A204.1 (cell line): ENCODE measurements at regions not wholly inside any gene's neighbourhood (a gene's known extent, or its start where the extent isn't known, plus 50 kb on each side); places are given as distances from the start of the nearest gene placed in this dataset.
"Not testable (repeated sequence)": the region's sequence is repeated elsewhere in the genome, so short reads cannot be mapped to it uniquely, and the experiment has no call there.

ENCODE experiments used
- FAIRE-seq: peaks from 2 replicates; lab custom pipeline; 2012; peaks lifted over from hg19 to GRCh38; lab: Jason Lieb, UNC

GRCh38 chr1:148357037-148357436 is 126.1 kb downstream of the PPIAL4G start:
- FAIRE-seq = no peak

DNA sequence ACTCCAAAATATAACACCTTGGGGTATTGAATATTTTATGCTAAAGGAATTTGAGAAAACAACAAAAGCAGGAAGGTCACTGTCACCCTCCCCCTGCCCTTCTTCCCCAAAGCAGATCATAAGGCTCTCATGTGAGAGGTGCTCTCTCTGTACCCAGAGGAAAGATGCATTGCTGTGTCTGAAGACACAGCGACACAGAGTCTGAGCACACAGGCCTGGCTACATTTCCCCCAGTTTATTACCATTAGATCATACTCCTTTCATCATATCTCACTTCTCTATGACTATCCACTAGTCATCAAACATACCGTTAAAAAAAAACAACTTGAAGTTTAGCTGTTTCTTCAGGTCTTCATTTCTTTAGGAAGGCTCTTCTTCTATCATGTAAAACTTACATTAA is 127.1 kb downstream of the PPIAL4G start:
- FAIRE-seq = no peak

DNA sequence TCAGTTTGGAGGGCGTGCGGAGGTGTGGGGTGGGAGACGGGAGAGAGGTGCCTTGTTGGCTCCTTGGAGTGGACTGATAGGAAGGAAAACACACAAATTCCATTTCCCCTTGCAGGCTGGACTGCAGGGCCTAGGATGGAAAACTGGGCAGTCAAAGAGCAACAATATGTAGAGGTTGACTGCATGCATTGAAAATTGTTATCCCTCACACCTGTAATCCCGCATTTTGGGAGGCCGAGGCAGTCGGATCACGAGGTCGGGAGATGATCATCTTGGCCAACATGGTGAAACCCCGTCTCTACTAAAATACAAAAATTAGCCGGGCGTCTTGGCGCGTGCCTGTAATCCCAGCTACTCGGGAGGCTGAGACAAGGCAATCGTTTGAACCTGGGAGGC is 128.2 kb downstream of the PPIAL4G start:
- no peak for FAIRE-seq

DNA sequence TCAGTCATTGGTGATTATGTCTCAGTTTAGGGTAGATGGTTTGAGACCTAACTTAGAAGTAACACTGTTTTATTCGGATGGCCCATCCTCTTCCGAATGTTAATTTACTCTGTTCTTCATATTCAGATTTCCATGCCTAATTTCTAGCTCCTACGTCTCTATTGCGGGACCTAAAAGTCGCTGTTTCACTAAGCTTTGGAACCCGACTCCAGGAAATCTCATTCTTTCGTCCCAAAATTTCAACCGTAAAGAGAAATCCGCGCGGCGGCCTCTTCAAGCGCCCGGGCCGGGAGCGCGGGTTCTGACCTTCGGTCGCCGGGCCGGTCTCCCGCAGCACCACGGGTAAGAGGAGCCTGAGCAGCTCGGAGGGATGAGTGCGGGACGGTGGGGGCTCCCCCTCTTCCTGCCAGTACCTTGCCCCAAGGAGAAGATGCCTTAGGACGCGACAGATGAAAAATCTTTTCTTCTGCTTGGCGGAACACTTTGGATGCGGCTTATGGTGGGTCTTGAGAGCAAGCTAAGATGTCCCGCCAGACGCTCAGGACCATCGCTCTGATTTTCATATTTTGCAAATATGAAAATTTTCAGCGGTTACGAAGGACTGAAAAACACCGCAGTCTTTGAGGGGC is 128.7 kb downstream of the PPIAL4G start:
- FAIRE-seq = no peak

DNA sequence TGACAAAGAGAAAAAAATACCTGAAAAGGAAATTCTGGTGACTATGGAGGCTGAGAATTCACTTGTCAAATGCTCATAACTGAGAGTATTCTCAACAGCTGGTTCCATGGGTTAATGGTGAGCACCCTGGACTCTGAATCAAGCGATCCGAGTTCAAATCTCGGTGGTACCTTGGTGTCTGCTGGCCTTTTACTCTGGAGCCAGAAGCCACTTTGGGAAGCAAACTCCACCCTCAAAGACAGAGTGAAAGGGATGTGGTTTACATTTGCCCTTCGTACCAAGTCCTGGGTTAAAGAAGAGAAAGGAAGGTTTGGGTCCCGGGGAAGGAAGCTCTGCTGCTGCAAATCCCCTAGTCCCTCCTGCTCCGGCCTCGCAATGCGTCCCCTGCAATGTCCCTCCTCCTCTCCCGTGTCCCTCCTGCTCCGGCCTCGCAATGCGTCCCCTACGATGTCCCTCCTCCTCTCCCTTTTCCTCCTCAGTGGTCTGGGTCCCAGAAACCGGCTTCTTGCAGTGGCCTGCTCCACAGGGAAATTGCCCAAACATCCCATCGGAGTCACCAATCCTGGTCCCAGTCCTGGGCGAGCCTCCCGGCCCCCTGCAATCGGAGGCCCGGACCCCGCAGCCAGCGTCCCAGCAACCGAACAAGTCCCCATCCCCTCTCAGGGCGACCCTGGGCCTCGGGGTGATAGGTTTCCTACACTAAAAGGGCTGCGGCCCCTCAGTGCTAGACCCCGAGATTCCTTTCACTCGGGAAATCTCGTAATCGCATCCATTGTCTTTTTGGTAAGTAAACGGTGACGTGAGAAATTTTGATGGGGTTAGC is 129.4 kb downstream of the PPIAL4G start:
- no peak for FAIRE-seq

- FAIRE-seq = no peak
Observed at GRCh38 chr1:148352470-148353053, 130.5 kb downstream of the PPIAL4G start.

DNA sequence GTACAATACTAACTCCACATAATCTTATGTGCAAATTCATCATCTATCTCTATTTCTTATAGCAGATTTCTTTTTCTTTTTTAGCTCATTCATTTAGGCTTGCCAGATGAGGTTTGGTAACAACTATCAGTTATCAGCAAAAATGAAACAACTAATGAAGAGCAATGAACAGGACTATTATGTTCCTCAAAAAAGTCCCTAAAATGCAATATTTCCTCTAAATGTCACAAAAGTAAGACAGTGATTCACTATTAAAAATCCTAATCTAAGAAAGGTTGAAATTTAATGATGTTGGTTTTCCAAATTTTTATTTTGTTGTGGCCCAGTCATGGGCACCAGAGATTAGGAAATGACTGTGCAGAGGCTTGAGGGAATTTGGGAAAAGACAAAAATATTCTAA is 135.3 kb downstream of the PPIAL4G start:
- no peak for FAIRE-seq

DNA sequence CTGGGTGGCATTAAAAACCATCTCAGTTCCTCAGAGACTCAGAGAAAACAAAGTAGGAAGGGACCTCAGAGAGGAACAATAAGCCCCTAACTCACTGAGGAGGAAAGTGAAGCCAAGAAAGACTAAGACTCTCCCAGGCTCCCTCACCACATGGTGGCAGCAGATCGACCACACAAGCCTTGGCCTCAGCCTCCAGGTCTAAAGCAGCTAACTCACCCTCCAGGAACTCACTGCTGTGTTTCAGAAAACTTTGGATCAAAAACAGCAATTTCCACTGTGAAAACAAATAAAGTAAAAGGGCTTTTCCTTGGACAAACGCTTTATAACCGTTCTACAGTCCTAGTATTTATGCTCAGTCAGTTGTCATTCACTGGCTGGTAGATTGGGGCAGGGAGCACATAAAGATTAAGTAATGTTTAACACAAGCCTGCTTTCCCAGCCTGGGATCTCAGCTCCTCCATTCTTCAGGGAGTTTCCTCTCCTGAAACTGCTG is 137.4 kb downstream of the PPIAL4G start:
- not testable (repeated sequence) for FAIRE-seq

- FAIRE-seq = not testable (repeated sequence)
Observed at GRCh38 chr1:148344651-148345050, 138.5 kb downstream of the PPIAL4G start.

DNA sequence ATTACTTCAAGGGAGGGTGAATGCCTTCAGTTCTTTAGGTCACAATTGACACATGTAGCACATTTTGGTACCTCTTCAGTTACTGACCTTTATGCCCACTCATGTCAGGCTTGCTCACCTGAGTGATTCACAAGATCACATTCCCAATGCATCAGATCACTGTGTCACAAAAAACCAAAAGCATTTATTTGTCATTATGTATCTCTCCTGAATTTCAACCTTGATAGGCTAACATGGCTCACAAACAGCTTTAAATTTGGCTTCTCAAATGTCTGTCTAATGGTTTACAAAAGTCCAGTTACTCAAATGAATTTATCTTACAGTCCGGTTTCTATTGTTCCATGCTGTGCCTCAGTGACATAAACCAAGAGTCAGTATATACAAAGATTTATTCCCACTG is 141.4 kb downstream of the PPIAL4G start:
- FAIRE-seq = not testable (repeated sequence)

DNA sequence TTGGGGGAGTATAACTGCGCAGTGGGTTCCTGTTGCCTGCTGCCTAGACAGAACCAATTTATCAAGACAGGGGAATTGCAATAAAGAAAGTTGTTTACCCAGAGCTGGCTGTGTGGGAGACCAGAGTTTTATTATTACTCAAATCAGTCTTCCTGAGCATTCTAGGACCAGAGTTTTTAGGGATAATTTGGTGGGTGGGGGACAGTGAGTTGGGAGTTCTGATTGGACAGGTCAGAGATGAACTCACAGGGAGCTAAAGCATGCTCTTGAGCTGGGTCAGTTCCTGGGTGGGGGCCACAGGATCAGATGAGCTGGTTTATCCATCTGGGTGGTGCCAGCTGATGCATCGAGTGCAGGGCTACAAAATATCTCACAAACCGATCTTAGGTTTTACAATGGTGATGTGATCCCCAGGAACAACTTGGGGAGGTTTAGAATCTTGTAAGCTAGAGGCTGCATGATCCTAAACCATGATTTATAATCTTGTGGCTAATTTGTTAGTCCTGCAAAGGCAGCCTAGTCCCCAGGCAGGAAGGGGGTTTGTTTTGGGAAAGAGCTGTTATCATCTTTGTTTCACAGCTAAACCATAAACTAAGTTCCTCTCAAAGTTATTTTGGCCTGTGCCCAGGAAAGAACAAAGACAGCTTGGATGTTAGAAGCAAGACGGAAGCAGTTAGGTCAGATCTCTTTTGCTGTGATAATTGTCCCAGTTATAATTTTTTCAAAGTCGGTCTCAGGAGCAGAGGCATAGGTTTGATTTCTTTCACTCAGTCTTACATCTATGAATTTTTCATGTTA is 146.8 kb downstream of the PPIAL4G start:
- FAIRE-seq = not testable (repeated sequence)

DNA sequence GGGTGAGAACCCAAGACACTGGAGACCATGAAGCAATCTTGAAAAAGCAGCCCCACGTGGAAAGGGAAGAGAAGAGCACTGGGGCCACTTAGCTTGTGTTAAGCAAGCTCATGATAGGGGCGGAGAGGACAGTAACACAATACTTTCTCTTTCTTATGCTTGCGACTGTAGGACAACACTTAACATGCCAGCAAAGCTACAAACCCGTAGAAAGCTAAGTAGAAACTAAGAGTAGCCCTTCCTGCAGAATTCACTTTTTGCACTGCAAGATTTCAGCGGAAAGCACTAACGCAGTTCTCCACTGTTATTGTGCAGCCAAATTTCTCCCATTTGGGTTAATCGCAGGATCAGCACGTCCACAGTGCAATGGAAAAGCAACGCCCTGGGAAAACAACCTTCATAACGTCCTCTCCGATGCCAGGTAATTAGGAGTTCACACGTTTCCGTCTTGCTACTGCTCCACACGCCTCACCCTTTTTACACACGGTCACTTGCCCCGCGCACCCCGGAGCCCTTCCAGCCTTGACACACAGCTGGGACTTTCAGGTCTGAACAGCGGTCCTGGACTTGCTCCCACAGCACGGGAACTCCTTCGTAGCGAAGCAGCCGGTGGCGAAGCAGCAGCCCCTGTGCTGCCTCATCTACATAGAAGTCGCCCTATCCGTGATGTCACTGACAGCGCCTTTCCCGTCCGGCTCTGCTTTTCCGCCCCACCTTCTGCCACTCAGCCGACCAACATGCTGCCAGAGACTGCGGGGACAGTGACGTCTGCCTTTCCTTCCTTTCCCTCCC is 148.6 kb downstream of the PPIAL4G start:
- no peak for FAIRE-seq

GRCh38 chr1:148333875-148334338 is 149.2 kb downstream of the PPIAL4G start:
- FAIRE-seq = no peak

DNA sequence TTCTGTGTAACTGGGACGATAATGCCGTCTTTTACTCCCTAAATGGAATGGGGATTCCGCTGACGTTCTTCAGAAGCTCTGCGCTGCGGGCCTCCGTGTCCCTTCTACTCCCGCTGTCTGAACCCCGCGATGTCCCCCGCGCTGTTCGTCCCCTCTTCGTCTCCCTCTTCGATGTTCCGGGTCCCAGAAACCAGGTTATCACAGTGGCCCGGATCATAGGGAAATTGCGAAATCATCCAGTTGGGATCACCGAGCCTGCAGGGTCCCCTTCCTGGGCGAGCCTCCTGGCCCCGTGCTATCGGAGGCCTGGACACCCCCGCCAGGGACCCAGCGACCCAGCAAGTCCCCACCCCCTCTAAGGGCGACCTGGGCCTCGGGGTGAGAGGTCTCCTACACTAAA is 154.2 kb downstream of the PPIAL4G start:
- FAIRE-seq = no peak

- FAIRE-seq = not testable (repeated sequence)
Observed at GRCh38 chr1:148325031-148325430, 158.1 kb downstream of the PPIAL4G start.

- not testable (repeated sequence) for FAIRE-seq
Observed at GRCh38 chr1:148324465-148324864, 158.6 kb downstream of the PPIAL4G start.

DNA sequence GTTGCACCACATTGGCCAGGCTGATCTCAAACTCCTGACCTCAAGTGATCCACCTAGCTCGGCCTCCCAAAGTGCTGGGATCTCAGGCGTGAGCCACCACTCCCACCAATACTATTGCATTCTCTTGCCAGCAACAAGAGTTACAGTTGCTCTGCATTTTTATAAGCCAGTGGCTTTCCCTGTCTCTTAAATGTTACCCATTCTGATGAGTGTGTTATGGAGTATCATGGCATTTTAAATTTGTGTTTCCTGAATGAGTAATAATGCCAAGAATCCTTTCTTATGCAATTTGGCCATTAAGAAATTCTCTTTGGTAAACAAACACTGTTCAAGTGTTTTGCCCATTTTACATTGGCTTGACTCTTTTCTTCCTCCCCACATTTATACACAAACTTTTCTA is 163.0 kb downstream of the PPIAL4G start:
- FAIRE-seq = not testable (repeated sequence)

DNA sequence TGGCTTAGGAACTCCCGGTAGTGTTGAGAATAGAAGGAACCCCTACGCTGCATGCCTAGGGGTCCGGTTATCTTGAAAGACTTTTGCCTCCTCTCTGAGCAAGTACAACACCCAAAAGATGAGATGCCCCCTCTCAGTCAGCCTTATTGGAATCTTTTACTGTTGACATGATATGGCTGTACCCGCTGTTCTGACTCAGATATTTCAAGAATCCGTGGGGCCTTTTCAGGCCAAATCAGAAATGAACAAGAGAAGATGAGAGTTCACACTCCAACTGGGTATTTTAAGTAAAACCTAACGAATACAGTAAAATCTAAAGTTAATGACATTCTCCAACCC is 164.2 kb downstream of the PPIAL4G start:
- FAIRE-seq = no peak

- no peak for FAIRE-seq
Observed at GRCh38 chr1:148318123-148318903, 164.8 kb downstream of the PPIAL4G start.

- FAIRE-seq = no peak
Observed at GRCh38 chr1:148317288-148317985, 165.4 kb upstream of the NBPF11 start.
